ENCODE measurements at regions not wholly inside any gene's neighbourhood (a gene's known extent, or its start where the extent isn't known, plus 50 kb on each side); places are given as distances from the start of the nearest gene placed in this dataset.

DNA sequence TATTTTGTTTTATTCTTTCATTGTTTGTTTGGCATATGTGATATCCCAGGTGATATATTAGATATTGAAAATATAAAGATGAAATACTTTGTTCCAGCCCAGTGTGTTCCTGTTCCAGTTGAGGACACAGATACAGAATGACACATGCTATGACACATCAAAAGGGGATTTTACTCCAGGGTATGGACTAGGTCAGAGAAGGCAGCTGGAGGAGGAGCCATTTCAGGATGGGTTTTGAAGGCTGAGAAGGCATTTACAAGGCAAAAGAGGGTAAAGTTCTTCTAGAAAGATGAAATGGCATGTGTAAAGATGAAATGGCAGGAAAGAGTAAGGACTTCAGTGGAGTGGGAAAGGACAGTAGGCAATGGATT is 163.8 kb downstream of the ZIC1 start:
- TF ChIP-seq EP300 (IDR thresholded peaks at IDR 0.05) (no peak), POLR2AphosphoS5 (IDR thresholded peaks at IDR 0.05) (no peak), POLR2A (IDR thresholded peaks at IDR 0.05; ENCODE audit: low read depth) (no peak)
- TF ChIP-seq, protein P1, sequence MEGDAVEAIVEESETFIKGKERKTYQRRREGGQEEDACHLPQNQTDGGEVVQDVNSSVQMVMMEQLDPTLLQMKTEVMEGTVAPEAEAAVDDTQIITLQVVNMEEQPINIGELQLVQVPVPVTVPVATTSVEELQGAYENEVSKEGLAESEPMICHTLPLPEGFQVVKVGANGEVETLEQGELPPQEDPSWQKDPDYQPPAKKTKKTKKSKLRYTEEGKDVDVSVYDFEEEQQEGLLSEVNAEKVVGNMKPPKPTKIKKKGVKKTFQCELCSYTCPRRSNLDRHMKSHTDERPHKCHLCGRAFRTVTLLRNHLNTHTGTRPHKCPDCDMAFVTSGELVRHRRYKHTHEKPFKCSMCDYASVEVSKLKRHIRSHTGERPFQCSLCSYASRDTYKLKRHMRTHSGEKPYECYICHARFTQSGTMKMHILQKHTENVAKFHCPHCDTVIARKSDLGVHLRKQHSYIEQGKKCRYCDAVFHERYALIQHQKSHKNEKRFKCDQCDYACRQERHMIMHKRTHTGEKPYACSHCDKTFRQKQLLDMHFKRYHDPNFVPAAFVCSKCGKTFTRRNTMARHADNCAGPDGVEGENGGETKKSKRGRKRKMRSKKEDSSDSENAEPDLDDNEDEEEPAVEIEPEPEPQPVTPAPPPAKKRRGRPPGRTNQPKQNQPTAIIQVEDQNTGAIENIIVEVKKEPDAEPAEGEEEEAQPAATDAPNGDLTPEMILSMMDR (IDR thresholded peaks at IDR 0.05) = no peak
- Histone ChIP-seq H3K27ac (replicated peaks in 1 of 4) (no peak overlapping the region), H3K27me3 (no peaks in the 10 kb centered on the region), H3K36me3 (no peaks in the 10 kb centered on the region), H3K4me3 (no peak overlapping the region), H3K4me1 (no peaks in the 10 kb centered on the region), H3K9me3 (no peaks in the 10 kb centered on the region)
- DNase-seq (ENCODE audit: extremely low spot score) = no peak
- intact Hi-C loops (cut with DNase I) = no loop called here

DNA sequence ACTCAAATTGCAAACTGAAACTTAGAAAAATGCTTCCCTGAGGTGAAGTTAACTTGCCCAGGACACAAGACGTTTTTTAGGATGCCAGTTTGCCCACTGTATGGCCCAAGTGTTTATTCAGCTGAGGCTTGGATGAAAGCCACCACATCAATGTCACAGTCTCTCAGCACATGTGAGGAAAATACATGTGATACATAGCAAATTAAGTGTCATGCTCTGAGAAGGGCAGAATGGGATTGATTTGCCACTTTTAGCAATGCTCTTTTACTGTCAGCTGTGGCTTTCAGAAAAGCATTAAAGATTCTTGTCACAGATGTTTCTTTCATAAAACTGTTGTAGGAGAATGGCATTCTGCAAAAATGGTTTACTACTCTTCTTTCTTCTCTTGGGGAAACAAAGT is 165.5 kb downstream of the ZIC1 start:
- Histone ChIP-seq H3K4me1 (no peaks in the 10 kb centered on the region), H3K9me3 (no peaks in the 10 kb centered on the region), H3K4me3 (no peak overlapping the region), H3K36me3 (no peaks in the 10 kb centered on the region), H3K27ac (replicated peaks in 1 of 4) (no peak overlapping the region), H3K27me3 (no peaks in the 10 kb centered on the region)
- TF ChIP-seq, protein P1 (IDR thresholded peaks at IDR 0.05) = no peak
- TF ChIP-seq POLR2AphosphoS5 (IDR thresholded peaks at IDR 0.05) (no peak), POLR2A (IDR thresholded peaks at IDR 0.05; ENCODE audit: low read depth) (no peak), EP300 (IDR thresholded peaks at IDR 0.05) (no peak)
- intact Hi-C loops (cut with DNase I) = no loop called here
- no peak for DNase-seq (ENCODE audit: extremely low spot score)
- 22% methylated on average over 1 of the region's 1 CpG for WGBS

DNA sequence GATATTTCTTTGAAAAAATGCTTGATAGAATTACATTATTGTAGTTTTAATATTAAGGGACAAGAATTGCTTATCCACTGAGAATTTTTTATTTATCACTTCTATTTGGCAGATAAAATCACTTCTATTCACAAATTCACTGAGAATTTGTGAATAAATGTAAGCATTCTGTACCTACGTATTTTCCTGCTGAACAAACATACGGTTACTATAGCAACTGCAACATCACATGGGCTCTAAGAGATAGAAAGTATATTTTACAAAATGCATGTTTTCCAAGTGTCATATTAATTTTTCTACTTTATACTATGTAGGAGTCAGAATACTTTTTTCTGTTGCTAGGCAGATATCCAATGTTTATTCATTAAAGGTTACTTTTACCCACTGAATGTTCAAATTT is 166.2 kb downstream of the ZIC1 start:
- Histone ChIP-seq H3K36me3 (no peaks in the 10 kb centered on the region), H3K27ac (replicated peaks in 1 of 4) (no peak overlapping the region), H3K27me3 (no peaks in the 10 kb centered on the region), H3K4me3 (no peak overlapping the region), H3K9me3 (no peaks in the 10 kb centered on the region), H3K4me1 (no peaks in the 10 kb centered on the region)
- 75% methylated on average over 2 of the region's 2 CpGs for WGBS
- no peak for TF ChIP-seq EP300 (IDR thresholded peaks at IDR 0.05)
- no peak for TF ChIP-seq POLR2A (IDR thresholded peaks at IDR 0.05; ENCODE audit: low read depth)
- no peak for TF ChIP-seq POLR2AphosphoS5 (IDR thresholded peaks at IDR 0.05)
- TF ChIP-seq, protein P1 (IDR thresholded peaks at IDR 0.05) = no peak
- DNase-seq (ENCODE audit: extremely low spot score) = no peak
- intact Hi-C loops (cut with DNase I) = no loop called here

DNA sequence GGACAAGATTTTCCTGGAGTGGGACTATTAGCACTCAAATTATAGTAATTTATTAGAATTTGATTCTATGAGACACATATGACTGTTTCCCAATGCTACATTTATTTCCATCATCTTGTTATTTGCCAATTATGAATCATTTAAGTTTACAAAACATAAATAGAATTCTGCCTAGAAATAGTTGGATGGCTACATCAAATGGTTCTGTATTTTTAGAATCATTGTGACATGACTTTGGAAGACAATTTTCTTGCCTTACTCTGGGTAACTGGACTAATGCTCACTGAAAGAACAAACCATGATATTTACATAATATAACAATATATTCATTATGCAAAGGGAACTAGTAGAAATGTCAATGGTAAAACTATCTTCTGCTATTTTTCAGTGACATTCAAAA is 173.5 kb downstream of the ZIC1 start:
- intact Hi-C loops (cut with DNase I) = no loop called here
- TF ChIP-seq POLR2AphosphoS5 (IDR thresholded peaks at IDR 0.05) (no peak), EP300 (IDR thresholded peaks at IDR 0.05) (no peak), POLR2A (IDR thresholded peaks at IDR 0.05; ENCODE audit: low read depth) (no peak)
- TF ChIP-seq, protein P1 (IDR thresholded peaks at IDR 0.05) = no peak

DNA sequence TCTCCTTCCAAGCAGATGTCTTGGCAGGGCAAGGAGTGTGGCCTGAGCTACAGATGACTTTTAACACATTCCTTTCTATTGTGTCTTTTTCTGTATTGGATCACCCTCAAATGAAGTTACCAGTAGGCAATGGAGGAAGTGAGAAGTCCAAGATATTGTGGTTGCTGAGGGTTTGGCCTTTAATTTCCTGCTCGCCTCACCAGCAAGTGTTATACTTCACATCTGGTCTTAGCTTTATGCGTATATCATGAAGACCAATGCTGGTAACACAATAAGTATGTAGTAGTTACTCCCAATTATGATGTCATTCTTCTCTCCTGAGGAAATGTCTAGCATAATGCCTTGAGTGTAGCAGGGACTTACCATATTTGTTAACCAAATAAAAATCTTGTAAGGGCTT is 179.9 kb downstream of the ZIC1 start:
- 92% methylated on average over 2 of the region's 2 CpGs for WGBS
- TF ChIP-seq, protein P1 (IDR thresholded peaks at IDR 0.05) = no peak
- no peak for TF ChIP-seq POLR2A (IDR thresholded peaks at IDR 0.05; ENCODE audit: low read depth)
- Histone ChIP-seq H3K9me3 (peaks cover 0 to under 1% (median 0%) of the 10 kb centered on the region in 4 donors), H3K27ac (replicated peaks in 1 of 4) (no peak overlapping the region), H3K4me3 (no peak overlapping the region), H3K27me3 (no peaks in the 10 kb centered on the region), H3K4me1 (no peaks in the 10 kb centered on the region), H3K36me3 (no peaks in the 10 kb centered on the region)
- DNase-seq (ENCODE audit: extremely low spot score) = no peak
- intact Hi-C loops (cut with DNase I) = no loop called here

More for the DNA sequence above, 173.5 kb downstream of the ZIC1 start:
- H3K27me3 ChIP-seq = no peaks in the 10 kb centered on the region
- no peaks in the 10 kb centered on the region for H3K9me3 ChIP-seq
- no peak overlapping the region for H3K27ac ChIP-seq (replicated peaks in 1 of 4)
- H3K36me3 ChIP-seq = no peaks in the 10 kb centered on the region
- no peaks in the 10 kb centered on the region for H3K4me1 ChIP-seq
- H3K4me3 ChIP-seq = no peak overlapping the region
- no peak for DNase-seq (ENCODE audit: extremely low spot score)
